CD4-positive, CD25-positive, alpha-beta regulatory T cell (primary cell): ENCODE measurements at regions not wholly inside any gene's neighbourhood (a gene's known extent, or its start where the extent isn't known, plus 50 kb on each side); places are given as distances from the start of the nearest gene placed in this dataset.

ENCODE experiments used
- ATAC-seq, 2 donors: fragments of 150-1000 bp; cut with Tn5 transposase; one replicate each; pipeline ENCODE4 v1.10.0; 2021; ENCODE audit warnings: low read depth in 2 of 2, moderate number of reproducible peaks in 2 of 2, moderate library complexity in 1 of 2
- DNase-seq, 3 donors: peaks; one replicate each; pipeline versions ENCODE4 v3.0.0 to v3.0.0-alpha.2; 2012 to 2022; ENCODE audit warnings: mixed read lengths in 1 of 3
- H3K27ac ChIP-seq: one replicate; pipeline ENCODE4 v1.7.0; 2013; ENCODE audit warnings: mild to moderate bottlenecking, low read length; ENCODE audit not compliant: insufficient read depth, poor library complexity, severe bottlenecking
- H3K27me3 ChIP-seq: one replicate; pipeline ENCODE4 v1.7.0; 2013; ENCODE audit warnings: low read length; ENCODE audit not compliant: control insufficient read depth, insufficient read depth
- H3K36me3 ChIP-seq: one replicate; pipeline ENCODE4 v1.7.0; 2013; ENCODE audit warnings: mild to moderate bottlenecking, low read length, moderate library complexity; ENCODE audit not compliant: control insufficient read depth, insufficient read depth
- H3K4me1 ChIP-seq: 2 replicates; pipeline ENCODE4 v1.7.0; 2013; ENCODE audit warnings: mild to moderate bottlenecking, low read length; ENCODE audit not compliant: insufficient read depth, control insufficient read depth, poor library complexity, severe bottlenecking
- H3K4me3 ChIP-seq: one replicate; pipeline ENCODE4 v1.7.0; 2013; ENCODE audit warnings: low read depth, mild to moderate bottlenecking, low read length, moderate library complexity
- H3K9me3 ChIP-seq, 2 experiments: 1 replicate in 1 of 2; 2 replicates in 1 of 2; pipeline ENCODE4 v1.7.0; 2013; ENCODE audit warnings: low read length in 2 of 2, mild to moderate bottlenecking in 1 of 2, moderate library complexity in 1 of 2; ENCODE audit not compliant: control insufficient read depth in 2 of 2
- H3K27ac Mint-ChIP-seq, 3 donors: one replicate each; pipeline ENCODE4 v1.8.0; 2020 to 2022; ENCODE audit warnings: mild to moderate bottlenecking in 3 of 3, mixed read lengths in 3 of 3, moderate library complexity in 2 of 3
- H3K27me3 Mint-ChIP-seq: one replicate; pipeline ENCODE4 v1.8.0; 2022; ENCODE audit warnings: mild to moderate bottlenecking, mixed read lengths
- H3K36me3 Mint-ChIP-seq: one replicate; pipeline ENCODE4 v1.8.0; 2020; ENCODE audit warnings: mixed read lengths
- H3K4me1 Mint-ChIP-seq, 4 donors: one replicate each; pipeline ENCODE4 v1.8.0; 2020 to 2022; ENCODE audit warnings: mixed read lengths in 4 of 4, mild to moderate bottlenecking in 1 of 4
- H3K4me3 Mint-ChIP-seq, 4 donors: one replicate each; pipeline ENCODE4 v1.8.0; 2020 to 2022; ENCODE audit warnings: mild to moderate bottlenecking in 4 of 4, mixed read lengths in 4 of 4, moderate library complexity in 3 of 4
- H3K9me3 Mint-ChIP-seq, 7 donors: one replicate each; pipeline ENCODE4 v1.8.0; 2020 to 2022; ENCODE audit warnings: mixed read lengths in 7 of 7, mild to moderate bottlenecking in 3 of 7, moderate library complexity in 2 of 7

DNA sequence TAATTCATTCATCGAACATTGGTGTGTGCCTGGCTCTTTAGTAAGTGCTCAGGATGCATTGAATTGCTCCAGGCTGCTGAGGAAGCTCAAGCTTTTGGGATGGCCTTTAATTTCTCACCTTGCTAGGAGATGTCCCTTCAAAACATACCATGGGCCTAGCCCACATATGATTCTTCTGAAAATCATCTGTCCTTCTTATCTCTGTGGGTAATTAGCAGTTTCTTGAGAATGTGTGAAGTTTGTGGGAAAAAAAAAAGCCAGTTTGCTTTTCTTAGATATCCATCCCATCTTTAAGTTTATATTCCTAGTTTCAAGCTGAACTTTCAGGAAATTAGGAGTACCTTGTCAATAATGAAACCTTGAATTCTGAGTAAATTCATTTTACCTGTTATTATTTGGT is 532.3 kb upstream of the SUCLG2 start:
- Mint-ChIP-seq H3K9me3 (peaks cover 0 to 16% (median 0%) of the 10 kb centered on the region in 7 donors), H3K27ac (no peak overlapping the region), H3K27me3 (no peaks in the 10 kb centered on the region), H3K4me1 (no peaks in the 10 kb centered on the region), H3K36me3 (peaks cover 15% of the 10 kb centered on the region), H3K4me3 (no peak overlapping the region)
- Histone ChIP-seq H3K36me3 (no peaks in the 10 kb centered on the region), H3K27me3 (no peaks in the 10 kb centered on the region), H3K9me3 (no peaks in the 10 kb centered on the region), H3K27ac (no peak overlapping the region), H3K4me3 (no peak overlapping the region), H3K4me1 (no peaks in the 10 kb centered on the region)
- no peak for ATAC-seq
- no peak for DNase-seq

DNA sequence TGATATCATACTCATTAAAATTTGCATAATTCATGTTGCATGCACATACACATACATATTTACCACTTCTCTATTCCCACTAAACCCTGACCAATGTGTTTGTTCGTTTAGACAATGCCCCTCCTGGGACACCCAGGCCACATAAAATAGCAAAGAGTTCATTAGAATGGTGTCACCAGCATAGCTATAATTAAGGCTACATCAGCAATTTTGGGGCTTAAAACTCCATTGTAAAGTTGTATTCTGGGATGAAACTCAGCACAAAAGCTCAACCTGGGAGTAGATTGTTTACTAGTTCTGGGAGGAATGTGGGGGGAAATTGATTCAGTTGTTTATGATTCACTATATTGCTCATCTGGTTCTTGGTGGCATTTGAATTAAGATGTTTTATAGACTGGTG is 522.2 kb upstream of the SUCLG2 start:
- ATAC-seq (no peak), DNase-seq (no peak)
- no peak overlapping the region for H3K27ac Mint-ChIP-seq
- H3K4me1 Mint-ChIP-seq, result no peaks in the 10 kb centered on the region
- H3K27me3 Mint-ChIP-seq, result peaks cover 3% of the 10 kb centered on the region
- Histone ChIP-seq H3K27me3 (no peaks in the 10 kb centered on the region), H3K36me3 (no peaks in the 10 kb centered on the region), H3K9me3 (peaks cover 12 to 14% of the 10 kb centered on the region in 2 experiments), H3K27ac (no peak overlapping the region), H3K4me1 (no peaks in the 10 kb centered on the region), H3K4me3 (no peak overlapping the region)
- H3K9me3 Mint-ChIP-seq, result peaks cover 0 to 25% (median 13%) of the 10 kb centered on the region in 7 donors
- H3K36me3 Mint-ChIP-seq, result peaks cover 3% of the 10 kb centered on the region
- H3K4me3 Mint-ChIP-seq, result no peak overlapping the region

DNA sequence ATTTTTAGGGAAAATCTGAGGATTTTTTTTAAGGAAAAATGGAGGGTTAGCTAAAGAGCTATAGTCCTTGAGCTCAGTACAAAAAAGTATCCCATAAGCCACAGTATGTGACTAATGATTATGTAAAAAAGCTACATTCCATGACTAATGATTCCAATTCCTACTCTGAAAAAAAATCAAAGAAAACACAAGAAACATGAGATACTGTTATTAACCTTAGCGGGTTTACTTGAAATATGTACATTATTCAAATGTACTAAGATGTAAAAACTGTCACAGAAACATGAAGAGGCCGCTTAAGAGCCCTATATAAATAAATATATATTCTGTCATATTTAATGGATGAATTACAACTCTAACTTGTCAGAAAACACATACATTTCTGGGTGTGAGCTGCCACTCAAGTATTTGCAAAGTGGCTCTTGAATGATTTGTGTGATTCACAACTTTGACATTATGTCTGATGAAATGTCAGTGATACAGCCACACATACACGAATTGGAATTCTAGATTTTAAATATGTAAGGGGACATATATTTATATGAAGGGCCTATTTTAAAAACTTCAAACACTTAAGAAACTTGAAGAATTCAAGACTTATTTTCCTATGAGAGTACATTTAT is 518.7 kb upstream of the SUCLG2 start:
- H3K4me3 Mint-ChIP-seq, result no peak overlapping the region
- H3K27ac Mint-ChIP-seq, result no peak overlapping the region
- H3K4me1 Mint-ChIP-seq, result no peaks in the 10 kb centered on the region
- Histone ChIP-seq H3K4me1 (no peaks in the 10 kb centered on the region), H3K27me3 (no peaks in the 10 kb centered on the region), H3K9me3 (peaks cover 25 to 27% of the 10 kb centered on the region in 2 experiments), H3K36me3 (no peaks in the 10 kb centered on the region), H3K27ac (no peak overlapping the region), H3K4me3 (no peak overlapping the region)
- H3K27me3 Mint-ChIP-seq, result no peaks in the 10 kb centered on the region
- ATAC-seq (no peak), DNase-seq (no peak)
- H3K9me3 Mint-ChIP-seq, result peaks cover 3 to 45% (median 21%) of the 10 kb centered on the region in 7 donors
- peaks cover 8% of the 10 kb centered on the region for H3K36me3 Mint-ChIP-seq

DNA sequence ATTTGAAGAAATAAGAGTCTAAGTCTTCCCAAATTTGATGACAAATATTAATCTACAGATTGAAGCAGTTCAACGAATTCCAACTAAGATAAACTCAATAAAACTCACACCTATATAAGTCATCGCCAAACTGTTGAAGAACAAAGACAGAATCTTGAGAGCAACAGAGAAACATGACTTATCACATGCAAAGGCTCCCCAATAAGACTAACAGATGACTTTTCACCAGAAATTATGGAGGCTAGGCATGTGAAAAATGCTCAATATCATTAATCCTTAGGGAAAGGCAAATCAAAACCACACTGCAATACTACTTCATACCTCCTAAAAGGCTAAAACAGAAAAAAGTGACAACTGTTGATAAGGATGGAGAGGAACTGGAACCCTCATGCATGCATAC is 517.6 kb upstream of the SUCLG2 start:
- no peaks in the 10 kb centered on the region for H3K27me3 ChIP-seq
- Mint-ChIP-seq H3K9me3 (peaks cover 3 to 45% (median 21%) of the 10 kb centered on the region in 7 donors), H3K36me3 (peaks cover 8% of the 10 kb centered on the region), H3K4me3 (no peak overlapping the region), H3K27me3 (no peaks in the 10 kb centered on the region), H3K27ac (no peak overlapping the region), H3K4me1 (no peaks in the 10 kb centered on the region)
- H3K9me3 ChIP-seq, result peaks cover 25 to 27% of the 10 kb centered on the region in 2 experiments
- no peak overlapping the region for H3K4me3 ChIP-seq
- no peak overlapping the region for H3K27ac ChIP-seq
- H3K36me3 ChIP-seq, result no peaks in the 10 kb centered on the region
- no peaks in the 10 kb centered on the region for H3K4me1 ChIP-seq
- ATAC-seq, result no peak
- DNase-seq, result no peak

DNA sequence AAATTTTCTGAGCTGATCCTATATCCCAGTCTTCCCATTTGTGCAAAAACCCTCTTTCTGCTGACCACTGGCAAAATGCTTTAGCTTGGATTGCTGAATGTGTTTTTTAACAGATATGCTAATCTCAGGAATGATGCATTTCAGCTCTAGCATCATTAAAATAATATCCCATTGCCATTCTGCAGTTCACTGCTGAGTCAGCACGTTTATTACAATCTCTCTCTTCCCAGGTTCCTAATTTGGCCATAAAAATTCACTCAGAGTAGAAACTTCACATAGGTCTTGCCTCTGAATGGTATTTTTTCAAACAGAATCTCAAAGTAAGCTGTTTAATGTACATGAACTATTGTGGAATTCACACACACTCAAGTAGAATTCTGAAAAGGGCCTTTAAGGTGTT is 509.6 kb upstream of the SUCLG2 start:
- no peak overlapping the region for H3K27ac ChIP-seq
- H3K4me3 ChIP-seq, result no peak overlapping the region
- H3K4me1 ChIP-seq, result no peaks in the 10 kb centered on the region
- ATAC-seq (no peak), DNase-seq (no peak)
- no peaks in the 10 kb centered on the region for H3K36me3 Mint-ChIP-seq
- peaks cover 0 to 7% (median 0%) of the 10 kb centered on the region in 7 donors for H3K9me3 Mint-ChIP-seq
- no peak overlapping the region for H3K27ac Mint-ChIP-seq
- H3K27me3 ChIP-seq, result no peaks in the 10 kb centered on the region
- no peaks in the 10 kb centered on the region for H3K36me3 ChIP-seq
- H3K4me3 Mint-ChIP-seq, result no peak overlapping the region
- H3K27me3 Mint-ChIP-seq, result no peaks in the 10 kb centered on the region
- peaks cover 0 to 4% (median 0%) of the 10 kb centered on the region in 4 donors for H3K4me1 Mint-ChIP-seq
- no peaks in the 10 kb centered on the region for H3K9me3 ChIP-seq

DNA sequence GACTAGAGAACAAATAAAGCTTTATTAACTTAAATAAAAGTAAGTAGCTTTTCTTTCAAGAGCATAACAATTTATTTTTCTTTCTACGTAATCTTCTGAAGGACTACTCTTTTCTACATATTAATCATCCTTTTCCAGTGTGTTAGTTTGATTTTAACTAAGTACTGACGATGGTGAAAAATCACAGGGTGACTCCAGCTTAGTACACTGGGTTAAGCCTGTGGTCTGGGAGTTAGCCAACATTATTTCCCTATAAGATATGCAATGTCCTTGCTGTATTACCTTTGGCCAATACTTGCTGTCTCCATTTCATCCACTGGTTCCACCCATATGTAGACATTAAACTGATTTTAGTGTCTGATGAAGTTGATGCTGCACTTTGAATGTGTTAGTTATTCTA is 508.6 kb upstream of the SUCLG2 start:
- H3K4me3 ChIP-seq, result no peak overlapping the region
- peaks cover 0 to 4% (median 0%) of the 10 kb centered on the region in 4 donors for H3K4me1 Mint-ChIP-seq
- DNase-seq, result no peak
- H3K9me3 Mint-ChIP-seq, result peaks cover 0 to 7% (median 0%) of the 10 kb centered on the region in 7 donors
- no peak overlapping the region for H3K27ac Mint-ChIP-seq
- H3K27me3 ChIP-seq, result no peaks in the 10 kb centered on the region
- no peaks in the 10 kb centered on the region for H3K4me1 ChIP-seq
- H3K27ac ChIP-seq, result no peak overlapping the region
- H3K36me3 Mint-ChIP-seq, result no peaks in the 10 kb centered on the region
- H3K4me3 Mint-ChIP-seq, result no peak overlapping the region
- H3K36me3 ChIP-seq, result no peaks in the 10 kb centered on the region
- ATAC-seq, result no peak
- no peaks in the 10 kb centered on the region for H3K9me3 ChIP-seq
- no peaks in the 10 kb centered on the region for H3K27me3 Mint-ChIP-seq

DNA sequence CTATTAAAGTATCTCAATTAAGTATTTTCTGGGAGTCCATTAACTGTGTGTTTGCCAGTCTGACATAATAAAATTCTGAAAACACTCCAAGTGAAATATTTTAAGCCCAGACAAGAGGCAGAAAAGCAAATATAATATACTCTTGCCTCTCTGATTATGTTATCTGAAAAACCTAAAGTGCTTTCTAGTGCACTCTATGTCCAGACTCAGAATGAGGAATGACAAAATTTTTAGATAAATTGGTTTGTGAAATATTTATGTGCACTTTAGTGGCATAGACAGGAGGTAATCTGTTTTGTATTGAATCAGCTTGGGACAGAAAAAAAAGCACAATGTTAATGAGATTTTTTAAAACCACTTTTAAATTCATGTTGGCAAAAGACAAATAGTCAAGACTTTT is 508.2 kb upstream of the SUCLG2 start:
- ATAC-seq, result no peak
- H3K36me3 Mint-ChIP-seq, result no peaks in the 10 kb centered on the region
- no peak overlapping the region for H3K4me3 Mint-ChIP-seq
- no peak overlapping the region for H3K27ac ChIP-seq
- no peaks in the 10 kb centered on the region for H3K4me1 ChIP-seq
- H3K9me3 Mint-ChIP-seq, result peaks cover 0 to 7% (median 0%) of the 10 kb centered on the region in 7 donors
- no peak overlapping the region for H3K27ac Mint-ChIP-seq
- no peaks in the 10 kb centered on the region for H3K36me3 ChIP-seq
- no peak overlapping the region for H3K4me3 ChIP-seq
- DNase-seq, result no peak
- H3K4me1 Mint-ChIP-seq, result peaks cover 0 to 4% (median 0%) of the 10 kb centered on the region in 4 donors
- H3K9me3 ChIP-seq, result no peaks in the 10 kb centered on the region
- H3K27me3 Mint-ChIP-seq, result no peaks in the 10 kb centered on the region
- H3K27me3 ChIP-seq, result no peaks in the 10 kb centered on the region

DNA sequence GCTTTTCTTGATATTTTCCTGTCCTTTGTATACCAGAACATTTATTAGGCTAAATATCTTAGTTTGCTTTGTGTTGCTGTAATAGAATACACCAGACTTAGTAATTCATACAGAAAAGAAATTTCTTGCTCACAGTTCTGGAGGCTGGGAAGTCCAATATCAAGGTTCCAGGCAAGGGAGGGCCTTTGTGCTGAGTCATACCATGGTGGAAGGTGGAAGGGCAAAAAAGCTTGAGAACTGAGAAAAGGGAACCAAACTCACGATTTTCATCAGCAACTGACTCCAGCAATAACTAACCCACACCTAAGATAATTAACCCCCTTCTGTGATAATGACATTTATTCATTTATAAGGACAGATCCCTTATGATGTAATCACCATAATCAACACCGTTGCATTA is 496.9 kb upstream of the SUCLG2 start:
- ATAC-seq, result no peak
- peaks cover 0 to 1% (median 0%) of the 10 kb centered on the region in 7 donors for H3K9me3 Mint-ChIP-seq
- H3K36me3 ChIP-seq, result no peaks in the 10 kb centered on the region
- H3K4me3 ChIP-seq, result no peak overlapping the region
- no peak for DNase-seq
- no peaks in the 10 kb centered on the region for H3K27me3 ChIP-seq
- H3K4me1 Mint-ChIP-seq, result peaks cover 0 to 2% (median 0%) of the 10 kb centered on the region in 4 donors
- H3K4me1 ChIP-seq, result no peaks in the 10 kb centered on the region
- no peaks in the 10 kb centered on the region for H3K9me3 ChIP-seq
- no peak overlapping the region for H3K4me3 Mint-ChIP-seq
- no peak overlapping the region for H3K27ac ChIP-seq
- no peaks in the 10 kb centered on the region for H3K27me3 Mint-ChIP-seq
- H3K36me3 Mint-ChIP-seq, result peaks cover 3% of the 10 kb centered on the region
- no peak overlapping the region for H3K27ac Mint-ChIP-seq
